HG03558 (cell line): ENCODE measurements at regions not wholly inside any gene's neighbourhood (a gene's known extent, or its start where the extent isn't known, plus 50 kb on each side); places are given as distances from the start of the nearest gene placed in this dataset.

Source experiments
- ATAC-seq: cut with Tn5 transposase; IDR thresholded peaks from one replicate; pipeline ENCODE4 v1.9.1; 2021; ENCODE audit warnings: moderate number of reproducible peaks; ENCODE audit not compliant: unreplicated experiment; ENCODE audit errors: extremely low read depth

GRCh38 chr2:117137371-117137770 is 677.1 kb upstream of the DDX18 start:
- no peak for ATAC-seq

DNA sequence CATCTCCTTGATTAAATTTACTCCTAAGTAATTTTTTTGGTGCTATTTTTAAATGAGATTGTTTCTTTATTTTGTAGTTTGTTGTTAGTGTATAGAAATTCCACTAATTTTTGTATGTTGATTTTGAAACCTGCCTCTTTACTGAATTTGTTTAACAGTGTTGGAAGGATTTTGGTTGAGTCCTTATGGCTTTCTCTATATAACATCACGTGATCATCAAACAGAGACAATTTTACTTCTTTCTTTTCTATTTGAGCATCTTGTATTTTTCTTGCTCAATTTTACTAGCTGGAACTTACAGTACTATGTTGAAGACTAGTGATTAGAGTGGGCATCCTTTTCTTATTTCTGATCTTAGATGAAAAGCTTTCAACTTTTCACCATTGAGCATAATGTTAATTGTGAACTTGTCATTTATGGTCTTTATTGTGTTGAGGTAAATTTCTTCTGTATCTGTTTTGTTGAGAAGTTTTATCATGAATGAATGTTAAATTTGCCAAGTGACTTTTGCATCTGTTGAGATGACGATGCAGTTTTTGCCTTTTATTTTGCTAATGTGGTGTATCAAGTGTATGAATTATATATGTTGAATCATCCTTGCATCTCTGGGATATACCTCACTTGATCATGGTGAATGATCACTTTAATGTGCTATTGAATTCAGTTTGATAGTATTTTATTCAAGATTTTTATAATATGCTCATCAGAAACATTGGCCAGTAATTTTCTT is 645.3 kb upstream of the DDX18 start:
- no peak for ATAC-seq

- ATAC-seq, result no peak
Observed at GRCh38 chr2:117170897-117171296, 643.6 kb upstream of the DDX18 start.

GRCh38 chr2:117179405-117179804 is 635.1 kb upstream of the DDX18 start:
- ATAC-seq, result no peak

DNA sequence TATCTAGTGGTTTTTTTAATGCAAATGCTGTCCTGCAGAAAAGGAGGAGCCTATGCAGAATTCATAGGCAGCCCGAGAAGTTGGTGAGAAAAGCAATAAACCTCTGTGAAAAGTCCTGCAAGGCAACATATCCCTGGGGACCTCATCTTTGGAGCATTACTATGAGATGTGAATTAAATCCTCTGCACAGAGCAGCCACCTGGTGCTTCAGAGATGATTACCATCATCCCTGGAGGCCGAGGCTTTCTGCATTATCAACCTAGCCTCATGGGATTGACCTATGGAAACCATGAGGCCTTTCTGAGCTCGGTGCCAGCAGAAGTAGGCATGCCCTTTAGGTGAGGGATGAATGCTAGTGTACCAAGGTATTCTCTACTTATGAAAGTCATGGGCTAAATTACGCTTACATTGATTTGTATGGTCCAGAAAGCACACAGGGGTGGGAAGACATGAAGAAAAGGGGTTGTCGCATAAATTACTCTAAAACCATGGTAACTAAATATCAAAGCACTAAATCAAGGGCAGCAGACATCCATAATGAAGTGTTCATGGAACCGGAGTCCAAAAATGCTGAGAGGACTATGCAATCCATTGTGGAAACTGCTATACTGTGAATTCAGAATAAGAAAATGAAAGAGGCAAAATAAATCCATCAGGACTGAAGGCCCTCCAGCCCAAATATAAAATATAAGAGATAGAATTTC is 623.5 kb upstream of the DDX18 start:
- no peak for ATAC-seq

GRCh38 chr2:117195381-117195780 is 619.1 kb upstream of the DDX18 start:
- ATAC-seq, result no peak

DNA sequence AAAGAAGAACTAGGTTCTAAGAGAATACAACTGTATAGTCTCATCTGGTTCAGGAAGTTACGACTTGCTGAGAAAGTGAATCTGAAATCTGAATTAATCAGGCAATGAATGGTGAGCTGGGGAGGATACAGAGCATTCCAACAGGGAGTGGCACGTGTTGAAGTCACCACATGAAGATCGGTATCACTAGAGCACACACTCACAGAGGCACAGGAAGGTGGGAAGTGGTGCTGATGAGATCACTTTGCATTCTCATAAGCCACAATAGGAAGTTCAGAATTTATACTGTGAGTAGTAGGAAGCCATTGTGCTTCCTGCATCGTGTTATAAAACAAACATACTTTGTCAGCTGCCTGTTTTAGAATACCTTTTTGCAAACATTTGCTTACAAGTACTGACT is 615.0 kb upstream of the DDX18 start:
- ATAC-seq, result no peak

DNA sequence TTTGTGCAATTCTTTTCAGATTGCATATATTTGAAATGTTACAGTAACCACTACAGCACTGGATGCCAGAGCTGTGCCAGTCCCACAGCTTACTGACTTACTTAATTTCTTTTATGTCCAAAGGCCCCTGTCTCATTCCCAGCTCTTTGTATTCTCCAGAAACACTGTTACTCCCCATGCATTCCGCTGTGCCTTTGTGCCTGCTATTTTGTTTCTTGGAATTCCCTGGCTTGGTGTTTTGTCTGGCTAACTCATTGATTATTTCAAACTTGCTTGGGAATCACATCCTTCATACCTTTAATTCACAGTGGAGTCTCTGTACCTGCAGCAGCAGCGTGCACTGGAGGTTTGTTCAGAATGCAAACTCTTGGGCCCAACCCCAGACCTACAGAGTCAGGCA is 601.9 kb upstream of the DDX18 start:
- no peak for ATAC-seq

- ATAC-seq, result no peak
Observed at GRCh38 chr2:117217145-117217544, 597.3 kb upstream of the DDX18 start.

DNA sequence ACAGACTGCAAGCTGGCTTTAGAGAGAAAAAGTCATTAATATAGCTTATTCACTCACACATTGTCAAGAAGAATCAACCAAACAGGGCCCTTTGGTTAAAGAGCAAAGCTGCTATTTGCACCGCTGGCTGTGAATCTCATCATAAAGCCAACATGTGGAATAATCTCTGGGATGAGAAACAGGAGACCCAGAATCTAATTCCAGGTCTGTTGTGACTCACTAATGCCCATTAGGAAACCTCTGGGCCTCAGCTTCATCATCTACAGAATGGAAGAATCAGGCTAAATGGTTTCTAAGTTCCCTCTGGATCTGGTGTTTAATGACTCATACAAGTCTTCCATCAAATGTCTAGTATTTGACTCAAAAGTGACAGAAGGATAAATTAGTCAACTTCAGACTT is 591.7 kb upstream of the DDX18 start:
- no peak for ATAC-seq

- no peak for ATAC-seq
Observed at GRCh38 chr2:117232305-117232704, 582.2 kb upstream of the DDX18 start.

- no peak for ATAC-seq
Observed at GRCh38 chr2:117257362-117257761, 557.1 kb upstream of the DDX18 start.

- no peak for ATAC-seq
Observed at GRCh38 chr2:117269574-117269973, 544.9 kb upstream of the DDX18 start.

DNA sequence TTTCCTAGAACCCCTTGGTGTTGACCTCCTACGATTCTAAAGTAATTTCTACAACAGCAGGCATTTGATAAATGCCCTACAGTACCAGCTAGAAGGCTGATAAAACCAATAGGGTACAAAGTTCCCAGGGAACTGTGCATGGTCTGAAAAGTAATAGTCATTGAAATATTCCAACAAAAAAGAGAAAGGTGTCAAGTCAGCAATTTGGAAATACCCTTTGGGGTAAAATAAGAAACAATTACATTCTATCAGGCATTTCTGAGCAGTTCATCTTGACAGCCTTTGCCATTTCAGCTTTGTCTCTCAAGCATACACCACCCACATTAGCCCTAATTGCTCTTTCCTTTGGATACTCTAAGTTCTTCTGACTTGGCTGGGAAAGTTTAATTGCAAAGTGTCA is 542.9 kb upstream of the DDX18 start:
- no peak for ATAC-seq

GRCh38 chr2:117273009-117273671 is 541.4 kb upstream of the DDX18 start:
- no peak for ATAC-seq

DNA sequence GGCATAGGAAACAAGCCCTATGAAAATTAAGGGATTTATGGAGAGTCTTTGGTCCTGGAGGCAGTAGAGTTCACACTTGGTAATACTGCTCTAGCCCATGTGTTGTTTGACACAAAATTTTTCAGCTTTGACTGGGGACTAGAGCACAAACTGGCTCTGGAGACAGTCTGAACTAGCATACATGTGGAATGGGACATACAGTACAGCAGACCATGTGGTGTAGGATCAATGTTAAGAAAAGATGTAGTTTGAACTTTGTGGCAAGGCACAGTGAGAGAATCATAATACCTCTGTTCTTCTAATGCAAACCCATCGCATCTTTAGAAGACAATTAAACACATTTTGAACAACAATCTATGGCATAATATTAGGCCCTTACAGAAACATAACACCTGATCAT is 521.5 kb upstream of the DDX18 start:
- no peak for ATAC-seq

- no peak for ATAC-seq
Observed at GRCh38 chr2:117299451-117299850, 515.0 kb upstream of the DDX18 start.

GRCh38 chr2:117308861-117309770 is 505.4 kb upstream of the DDX18 start:
- ATAC-seq, result no peak

DNA sequence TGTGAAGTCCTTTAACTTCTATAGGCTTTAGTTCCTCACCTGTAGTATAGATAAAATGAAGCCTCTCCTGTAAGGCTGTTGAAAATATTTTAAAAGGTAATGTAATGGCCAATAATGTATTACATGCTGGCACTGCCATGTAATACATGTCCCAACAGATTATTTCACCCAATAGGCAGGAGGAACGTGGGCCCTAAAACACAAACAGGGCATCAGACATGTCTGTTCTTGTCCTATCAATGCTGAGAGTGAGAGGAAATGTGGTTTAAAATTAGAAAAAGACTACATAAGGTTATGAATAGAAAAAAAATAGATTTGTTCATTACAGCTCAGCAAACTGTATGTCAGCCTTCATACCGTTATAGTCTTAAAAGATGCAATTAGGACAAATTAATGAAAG is 492.7 kb upstream of the DDX18 start:
- no peak for ATAC-seq

DNA sequence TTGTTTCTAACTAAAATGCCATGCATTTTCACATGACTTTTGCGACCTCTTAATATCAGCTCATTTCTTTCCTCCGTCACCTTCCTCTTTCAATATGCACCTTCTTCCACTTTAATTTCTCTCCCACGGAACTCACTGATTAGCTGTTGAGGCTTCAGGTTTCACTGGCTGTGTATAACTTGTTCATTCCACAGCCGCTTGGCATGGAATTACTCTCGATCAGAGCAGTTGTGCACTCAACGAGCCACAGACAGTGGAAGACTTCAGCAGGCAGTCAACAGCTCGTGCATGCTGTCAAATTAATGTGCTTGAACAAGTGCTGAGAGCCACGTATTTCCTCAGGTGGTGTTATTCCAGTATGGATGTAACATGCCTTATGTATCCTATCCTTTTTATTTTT is 491.2 kb upstream of the DDX18 start:
- no peak for ATAC-seq
